Stimulated activated CD8-positive, alpha-beta memory T cell treated with anti-CD3 and anti-CD28 coated beads, Interleukin-4, amount 100 ng/mL, for 48 hours (primary cell): ENCODE measurements at regions not wholly inside any gene's neighbourhood (a gene's known extent, or its start where the extent isn't known, plus 50 kb on each side); places are given as distances from the start of the nearest gene placed in this dataset.
"Not testable (repeated sequence)": the region's sequence is repeated elsewhere in the genome, so short reads cannot be mapped to it uniquely, and the experiment has no call there.

Experiments
- DNase-seq: peaks from one replicate; pipeline ENCODE4 v3.0.0-alpha.2; 2020

DNA sequence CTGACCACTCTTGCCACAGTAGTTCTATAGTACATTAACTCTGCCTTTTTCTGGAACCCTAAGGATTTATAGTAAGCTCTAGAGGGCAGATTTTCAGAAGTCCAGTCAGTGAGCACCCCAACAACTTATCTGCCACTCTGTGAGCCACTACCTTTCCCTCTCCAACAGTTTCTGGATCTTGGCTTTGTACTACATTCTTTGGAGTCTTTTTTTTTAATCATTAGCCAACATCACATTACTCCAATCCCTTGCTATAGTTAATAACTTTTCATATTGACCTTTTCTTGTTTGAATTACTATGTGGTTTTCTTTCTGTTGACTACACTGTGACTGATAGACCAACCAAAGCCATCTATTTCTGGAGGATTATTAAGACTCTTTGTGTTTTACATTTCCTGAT is 1596.7 kb upstream of the PRMT6 start:
- no peak for DNase-seq

DNA sequence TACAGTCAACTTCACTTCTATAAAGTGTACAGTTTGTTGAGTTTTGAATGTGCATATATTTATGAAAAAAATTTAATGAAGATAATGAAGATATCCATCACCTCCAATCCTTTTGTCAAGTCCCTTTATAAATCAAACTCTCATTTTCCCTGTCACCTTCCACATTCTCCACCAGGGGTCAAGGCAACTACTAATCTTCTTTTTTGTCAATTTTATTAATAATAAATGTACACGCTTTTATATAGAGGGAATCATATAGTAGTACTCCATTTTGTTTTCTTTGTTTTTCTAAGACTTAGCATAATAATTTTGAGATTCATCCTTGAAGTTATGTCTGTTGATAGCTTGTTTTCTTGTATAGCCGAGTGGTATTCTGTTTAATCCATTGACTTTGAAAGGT is 1594.2 kb upstream of the PRMT6 start:
- no peak for DNase-seq

DNA sequence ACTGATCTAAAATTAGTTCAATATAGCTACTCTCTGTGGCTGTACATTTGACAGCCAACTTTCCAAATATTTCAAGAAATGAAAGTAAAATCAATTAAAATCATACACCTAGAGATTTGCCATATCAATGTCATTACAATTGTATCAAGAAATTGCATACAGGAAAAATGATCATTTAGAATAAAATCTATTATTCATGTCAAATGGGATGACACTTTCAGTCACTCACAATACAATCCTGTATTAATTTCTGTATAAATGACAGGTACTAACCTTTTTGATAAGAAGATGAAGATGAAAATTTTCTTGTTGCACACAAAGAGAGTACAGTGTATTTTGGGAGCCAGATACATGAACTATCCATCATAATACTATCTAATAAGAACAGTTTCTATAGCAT is 1588.9 kb upstream of the PRMT6 start:
- no peak for DNase-seq

DNA sequence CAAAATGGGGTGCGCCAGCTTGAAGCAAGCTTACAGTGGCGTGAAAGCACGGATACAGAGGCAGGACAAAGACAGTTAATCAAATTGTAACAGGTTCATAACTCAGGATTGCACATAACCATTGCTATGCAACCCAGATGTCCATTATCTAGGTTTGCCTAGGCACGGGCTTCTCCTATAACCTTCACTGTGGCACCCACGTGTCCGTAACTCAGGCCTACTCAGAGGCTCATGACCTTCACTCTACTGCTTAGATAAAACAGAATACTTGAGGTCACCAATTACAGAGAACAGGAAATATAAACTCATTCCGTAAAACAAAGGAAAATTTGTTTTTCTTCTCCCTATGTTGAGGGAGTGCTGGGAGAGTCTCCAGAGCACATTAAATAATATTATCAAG is 1585.9 kb upstream of the PRMT6 start:
- not testable (repeated sequence) for DNase-seq

DNA sequence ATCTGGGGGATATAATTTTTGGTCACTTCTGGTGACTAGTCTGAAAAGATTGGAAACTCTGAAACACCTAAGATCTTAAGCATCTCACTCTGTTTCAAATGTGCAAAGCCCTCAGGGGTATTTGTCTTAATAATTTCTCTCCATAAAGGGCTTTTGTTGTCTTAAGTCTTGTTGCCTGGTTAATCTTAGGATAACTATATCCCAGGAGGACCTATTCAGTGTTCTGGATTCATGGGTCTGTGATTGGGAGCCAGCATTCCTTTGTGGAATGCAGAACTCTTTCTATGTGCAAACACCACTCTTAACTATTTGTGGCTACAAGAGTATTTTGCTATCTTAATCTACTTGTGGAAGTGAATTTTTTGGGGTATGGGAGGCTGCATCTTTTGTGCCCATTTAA is 1573.0 kb upstream of the PRMT6 start:
- DNase-seq: no peak

DNA sequence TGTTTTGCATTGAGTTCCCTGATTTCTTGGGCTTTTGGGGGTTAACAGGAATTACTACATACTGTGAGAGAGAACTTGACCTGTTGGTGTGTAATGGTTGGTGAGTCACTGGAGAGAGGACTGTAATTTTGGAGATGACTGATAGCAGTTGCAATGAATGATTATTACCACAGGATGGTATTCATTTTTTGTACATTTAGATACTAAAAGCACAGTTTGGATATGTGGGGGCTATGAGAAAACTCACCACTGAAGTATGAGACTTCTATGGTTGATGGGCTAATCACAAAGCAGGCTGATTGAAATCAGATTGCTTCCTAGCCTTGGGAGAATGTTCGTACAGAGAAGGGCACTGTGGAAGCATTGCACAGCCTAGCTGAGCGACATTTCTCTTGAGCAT is 1571.3 kb upstream of the PRMT6 start:
- DNase-seq: no peak

DNA sequence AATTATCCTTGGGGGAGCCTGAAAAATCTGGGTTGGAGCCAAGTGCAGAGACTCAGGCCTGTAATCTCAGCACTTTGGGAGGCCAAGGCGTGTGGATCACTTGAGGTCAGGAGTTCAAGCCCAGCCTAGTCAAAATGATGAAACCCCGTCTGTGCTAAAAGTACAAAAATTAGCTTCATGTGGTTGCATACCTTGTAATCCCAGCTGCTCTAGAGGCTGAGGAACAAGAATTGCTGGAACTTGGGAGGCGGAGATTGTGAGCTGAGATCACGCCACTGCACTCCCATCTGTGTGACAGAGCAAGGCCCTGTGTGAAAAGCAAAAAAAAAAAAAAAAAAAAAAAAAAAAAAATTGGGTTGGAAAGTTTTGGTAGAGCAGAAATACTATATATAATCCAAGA is 1563.6 kb upstream of the PRMT6 start:
- DNase-seq: no peak

DNA sequence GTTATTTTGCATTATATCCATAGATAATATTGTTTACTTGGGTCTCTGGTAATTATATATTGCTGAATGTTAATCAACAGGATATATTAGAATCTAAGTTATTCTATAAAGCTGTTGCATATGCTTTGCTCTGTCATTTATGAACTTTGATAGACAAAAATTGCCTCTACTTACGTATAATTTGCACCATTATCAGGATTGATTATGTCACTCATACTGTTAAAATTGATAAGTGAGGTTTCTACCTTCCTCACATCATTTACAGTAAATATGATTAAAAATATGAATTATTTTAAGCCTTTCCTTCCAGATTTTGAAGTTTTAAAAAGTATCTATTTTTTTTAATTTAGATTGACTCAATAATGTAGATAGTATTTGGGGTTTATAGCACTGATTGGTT is 1540.4 kb upstream of the PRMT6 start:
- DNase-seq: no peak

DNA sequence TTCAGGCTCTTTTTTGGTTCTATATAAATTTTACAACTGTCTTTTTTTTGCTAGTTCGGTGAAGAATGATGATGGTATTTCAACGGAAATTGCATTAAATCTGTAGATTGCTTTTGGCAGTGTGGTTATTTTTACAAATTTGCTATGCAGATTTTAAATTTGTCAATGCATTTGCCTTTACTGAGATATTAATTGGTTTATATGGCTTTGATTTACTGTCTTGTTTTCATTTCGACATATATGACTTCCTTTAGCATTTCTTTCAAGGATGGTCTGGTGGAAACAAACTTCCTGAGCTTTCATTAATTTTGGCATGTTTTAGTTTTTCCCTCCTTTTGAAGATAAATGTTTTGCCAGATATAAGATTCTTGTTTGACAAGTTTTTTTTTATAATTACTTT is 1522.5 kb upstream of the PRMT6 start:
- DNase-seq: no peak

DNA sequence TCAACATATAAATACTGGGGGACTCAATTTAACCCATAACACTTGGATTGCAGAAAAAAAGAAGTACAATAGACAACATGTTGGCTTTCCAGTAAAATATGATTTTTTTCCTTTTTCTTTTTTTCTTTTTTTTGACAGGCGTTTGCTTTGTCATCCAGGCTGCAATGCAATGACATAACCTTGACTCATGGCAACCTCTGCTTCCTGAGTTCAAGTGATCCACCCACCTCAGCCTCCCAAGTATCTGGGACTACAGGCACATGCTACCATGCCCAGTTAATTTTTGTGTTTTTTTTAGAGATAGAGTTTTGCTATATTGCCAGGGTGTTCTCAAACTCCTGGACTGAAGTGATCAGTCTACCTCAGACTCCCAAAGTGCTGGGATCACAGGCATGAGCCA is 1512.0 kb upstream of the PRMT6 start:
- DNase-seq: no peak

DNA sequence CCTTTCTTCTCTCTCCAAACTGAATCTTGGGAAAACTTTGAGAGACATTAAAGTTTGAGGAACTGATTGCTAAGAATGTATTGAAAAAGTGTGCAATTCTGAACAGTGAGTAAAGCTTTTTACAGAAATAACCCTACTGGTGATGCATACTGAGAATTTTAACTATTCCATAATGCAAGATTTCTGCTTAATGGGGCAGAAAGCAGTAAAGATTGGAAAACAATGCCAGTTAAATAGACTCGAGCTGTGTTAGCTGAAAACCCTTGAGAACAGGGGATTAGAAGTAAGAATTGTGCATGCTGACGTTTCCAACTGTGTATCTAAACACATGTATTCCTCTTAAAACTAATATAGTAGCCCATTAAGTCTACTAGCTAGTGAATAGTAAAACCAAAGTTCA is 1500.2 kb upstream of the PRMT6 start:
- DNase-seq: no peak

DNA sequence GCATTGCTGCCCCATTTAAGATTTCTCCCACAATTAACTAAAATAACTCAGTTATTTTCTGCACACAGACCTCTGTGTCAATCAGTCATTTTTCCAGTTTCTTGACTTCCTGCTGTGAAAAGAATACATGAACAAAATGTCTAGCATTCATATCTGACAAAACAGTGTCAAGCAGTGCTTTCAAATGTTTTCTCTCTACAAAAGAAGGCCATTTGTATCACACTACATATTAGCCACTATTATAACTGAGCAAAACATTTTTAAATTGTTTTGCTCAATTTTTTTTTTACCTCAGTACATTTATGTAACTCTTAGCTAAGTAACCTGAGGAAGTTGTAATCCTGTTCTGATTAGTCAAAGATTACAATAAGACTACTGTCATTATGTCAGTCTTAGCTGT is 1498.5 kb upstream of the PRMT6 start:
- no peak for DNase-seq

DNA sequence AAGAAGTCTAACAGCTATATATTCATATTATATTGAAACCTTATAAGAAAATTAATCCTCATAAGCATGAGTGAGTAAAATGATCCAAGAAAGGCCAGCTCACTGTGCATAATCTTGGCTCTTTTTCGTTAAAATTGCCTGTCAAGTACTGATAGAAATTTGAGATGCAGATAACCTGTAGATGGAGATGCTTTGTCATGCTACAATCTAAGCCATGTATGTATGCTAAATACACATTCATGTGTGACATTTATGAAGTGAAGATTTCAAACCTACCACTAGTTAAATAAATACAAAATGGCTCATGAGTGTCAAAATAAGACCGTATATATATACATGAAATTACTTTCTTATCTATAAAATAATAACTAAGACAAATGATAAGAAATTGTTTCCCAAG is 1491.5 kb upstream of the PRMT6 start:
- DNase-seq: no peak

DNA sequence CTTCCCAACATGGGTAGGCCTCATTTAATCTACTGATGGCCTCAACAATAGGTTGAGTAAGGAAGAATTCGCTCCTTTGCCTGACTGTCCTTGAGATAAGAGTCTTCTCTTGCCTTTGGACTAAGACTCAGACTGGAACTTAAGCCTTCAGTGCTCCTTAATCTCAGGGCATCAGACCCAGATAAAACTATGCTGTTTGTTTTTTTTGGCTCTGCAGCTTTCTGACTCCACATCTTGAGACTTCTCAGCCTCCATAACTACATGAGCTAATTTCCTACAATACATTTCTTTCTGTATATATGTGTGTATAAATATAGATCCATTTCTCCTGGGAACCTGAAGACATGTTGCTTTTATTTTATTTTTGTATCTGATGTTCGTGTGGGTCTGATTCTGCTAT is 1470.7 kb upstream of the PRMT6 start:
- no peak for DNase-seq

DNA sequence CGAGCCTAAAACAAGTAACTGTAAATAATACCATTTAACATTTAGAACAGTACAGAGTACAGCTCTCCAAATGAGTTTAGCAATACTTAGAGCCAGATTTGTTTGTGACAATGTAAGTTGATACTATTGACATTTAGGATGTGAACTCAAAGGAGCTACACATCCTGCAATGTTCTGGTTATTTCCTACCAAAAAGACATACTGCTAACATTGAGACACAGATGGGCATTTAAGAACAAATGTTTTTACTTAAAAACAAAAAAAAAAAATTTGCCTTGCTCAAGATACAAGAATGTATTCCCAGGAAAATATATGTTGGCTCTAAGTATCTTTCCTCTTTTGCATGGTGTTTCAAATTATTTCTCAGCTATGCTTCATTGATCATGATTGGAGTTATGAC is 1464.8 kb upstream of the PRMT6 start:
- no peak for DNase-seq

DNA sequence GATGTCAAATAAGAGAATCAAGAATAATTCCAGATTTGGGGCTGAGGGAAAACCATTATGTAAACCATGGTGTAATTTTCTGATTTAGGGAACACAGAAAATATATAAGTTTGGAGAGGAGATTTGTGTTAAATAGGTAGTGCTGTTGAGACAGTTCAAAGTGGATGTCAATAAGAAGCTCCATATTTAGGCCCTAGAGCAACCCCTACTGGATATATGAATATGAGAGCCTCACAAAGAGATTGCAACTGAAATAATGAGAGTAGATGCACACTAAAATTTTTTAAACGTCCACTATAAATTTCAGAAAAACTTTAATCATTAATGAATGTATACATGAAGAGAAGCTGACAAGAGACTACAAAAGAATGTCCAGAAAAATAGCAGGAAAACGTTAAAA is 1447.8 kb upstream of the PRMT6 start:
- no peak for DNase-seq

DNA sequence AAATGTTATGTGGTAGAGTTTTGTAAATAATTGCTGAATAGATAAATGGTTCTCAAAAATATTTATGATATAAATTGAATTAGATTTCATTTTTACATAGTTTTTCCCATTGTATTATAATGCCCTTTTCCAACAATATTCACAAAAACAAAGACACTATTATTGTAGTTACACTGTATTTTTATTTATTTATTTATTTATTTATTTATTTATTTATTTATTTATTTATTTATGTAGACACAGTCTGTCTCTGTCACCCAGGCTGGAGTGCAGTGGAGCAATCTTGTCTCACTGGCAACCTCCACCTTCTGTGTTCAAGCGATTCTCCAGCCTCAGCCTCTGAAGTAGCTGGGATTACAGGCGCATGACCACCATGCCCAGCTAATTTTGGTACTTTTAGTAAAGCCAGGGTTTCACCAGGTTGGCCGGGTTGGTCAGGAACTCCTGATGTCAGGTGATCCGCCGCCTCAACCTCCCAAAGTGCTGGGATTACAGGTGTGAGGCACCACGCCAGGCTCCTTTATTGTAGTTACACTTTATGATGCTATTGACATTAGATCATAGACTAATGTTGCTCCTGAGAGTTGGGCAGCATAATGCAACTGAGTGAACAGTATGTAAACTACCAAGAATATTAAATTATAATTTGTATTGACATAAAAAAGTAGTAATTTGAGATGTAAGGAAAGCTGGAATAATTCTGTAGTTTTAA is 1430.0 kb upstream of the PRMT6 start:
- DNase-seq: no peak

DNA sequence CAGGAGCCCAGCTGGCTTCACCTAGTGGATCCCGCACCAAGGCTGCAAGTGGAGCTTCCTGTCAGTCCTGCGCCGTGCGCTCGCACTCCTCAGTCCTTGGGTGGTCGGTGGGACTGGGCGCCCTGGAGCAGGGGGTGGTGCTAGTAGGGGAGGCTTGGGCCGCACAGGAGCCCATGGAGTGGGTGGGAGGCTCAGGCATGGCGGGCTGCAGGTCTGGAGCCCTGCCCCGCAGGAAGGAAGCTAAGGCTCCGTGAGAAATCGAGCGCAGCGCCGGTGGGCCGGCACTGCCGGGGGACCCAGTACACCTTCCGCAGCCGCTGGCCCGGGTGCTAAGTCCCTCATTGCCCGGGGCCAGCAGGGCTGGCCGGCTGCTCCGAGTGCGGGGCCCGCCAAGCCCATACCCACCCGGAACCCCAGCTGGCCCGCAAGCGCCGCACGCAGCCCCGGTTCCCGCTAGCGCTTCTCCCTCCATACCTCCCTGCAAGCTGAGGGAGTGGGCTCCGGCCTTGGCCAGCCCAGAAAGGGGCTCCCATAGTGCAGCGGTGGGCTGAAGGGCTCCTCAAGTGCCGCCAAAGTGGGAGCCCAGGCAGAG is 1425.2 kb upstream of the PRMT6 start:
- not testable (repeated sequence) for DNase-seq

DNA sequence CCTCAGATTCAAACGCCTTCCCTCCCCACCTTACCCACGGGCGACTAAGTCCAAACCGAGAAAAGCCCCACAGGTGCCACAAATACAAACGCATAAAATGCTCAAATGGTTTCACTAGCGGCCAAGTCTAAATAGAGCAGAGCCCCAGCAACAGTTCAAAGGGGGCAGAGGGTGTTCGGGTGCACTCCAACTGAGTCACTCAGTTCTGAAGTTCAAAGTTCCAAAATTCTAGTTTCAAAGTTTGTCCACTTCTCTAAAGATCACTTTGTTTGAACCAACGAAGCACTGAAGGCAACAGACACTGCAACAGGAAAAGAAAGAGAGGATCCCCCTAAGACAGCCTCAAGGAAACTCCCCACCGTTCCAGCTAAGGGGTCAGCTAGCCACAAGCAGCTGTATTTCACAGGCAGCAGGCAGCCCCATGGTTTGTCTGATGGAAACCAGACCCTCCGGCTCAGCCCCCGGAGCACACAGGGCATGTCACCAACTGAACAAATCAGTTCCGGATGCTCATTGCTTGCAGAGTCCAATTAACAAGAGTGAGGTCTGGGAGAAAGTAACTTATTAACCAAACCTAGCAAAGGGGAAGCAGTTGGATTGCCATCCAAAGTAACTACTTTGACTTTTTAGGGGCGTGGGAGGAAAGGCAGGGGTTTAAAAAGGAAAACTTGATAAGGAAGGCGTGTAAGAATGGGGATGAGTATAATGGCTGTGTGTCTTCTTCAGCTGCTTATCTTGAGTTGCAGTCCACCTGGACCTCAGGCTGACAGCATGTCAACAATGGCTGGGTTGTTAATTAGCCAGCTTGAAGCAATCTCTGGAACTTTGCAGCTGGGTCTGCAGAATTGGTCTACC is 1423.9 kb upstream of the PRMT6 start:
- no peak for DNase-seq

DNA sequence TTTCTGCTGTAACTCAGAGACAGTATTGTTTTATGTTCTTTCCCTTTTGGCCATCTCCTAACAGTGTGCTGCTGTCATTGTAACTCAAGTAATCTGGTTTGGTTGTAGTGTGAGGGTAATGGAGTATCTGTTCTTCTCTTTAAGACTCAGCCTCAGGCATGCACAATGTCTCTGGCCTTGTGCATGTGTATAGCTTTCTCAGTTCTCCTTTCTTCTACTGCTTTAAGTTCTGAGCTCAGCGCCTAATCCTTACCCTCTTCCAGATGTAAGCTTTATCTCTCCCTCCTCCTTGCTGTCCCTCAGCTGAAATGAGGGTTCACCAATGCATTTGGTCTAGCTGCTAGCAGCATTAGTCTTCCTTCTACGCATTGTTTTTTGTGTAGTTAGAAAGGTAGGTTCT is 1420.4 kb upstream of the PRMT6 start:
- DNase-seq: no peak

DNA sequence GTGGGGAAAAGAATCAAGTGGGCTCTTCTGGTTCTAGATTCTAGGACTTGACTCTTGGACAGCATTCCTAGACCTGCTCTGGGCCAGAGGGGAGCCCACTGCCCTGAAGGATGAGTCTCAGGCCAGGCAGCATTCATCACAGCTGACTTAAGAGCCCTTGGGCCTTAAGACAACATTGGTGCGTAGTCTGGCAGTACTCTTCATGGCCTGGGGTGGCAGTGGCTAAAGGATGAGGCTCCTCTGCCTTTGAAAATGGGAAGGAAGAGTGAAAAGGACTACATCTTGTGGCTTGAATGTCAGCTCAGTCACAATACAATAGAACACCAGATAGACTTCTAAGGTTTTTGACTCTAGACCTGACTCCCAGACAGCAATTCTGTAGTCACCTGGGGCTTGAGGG is 1415.1 kb upstream of the PRMT6 start:
- no peak for DNase-seq

DNA sequence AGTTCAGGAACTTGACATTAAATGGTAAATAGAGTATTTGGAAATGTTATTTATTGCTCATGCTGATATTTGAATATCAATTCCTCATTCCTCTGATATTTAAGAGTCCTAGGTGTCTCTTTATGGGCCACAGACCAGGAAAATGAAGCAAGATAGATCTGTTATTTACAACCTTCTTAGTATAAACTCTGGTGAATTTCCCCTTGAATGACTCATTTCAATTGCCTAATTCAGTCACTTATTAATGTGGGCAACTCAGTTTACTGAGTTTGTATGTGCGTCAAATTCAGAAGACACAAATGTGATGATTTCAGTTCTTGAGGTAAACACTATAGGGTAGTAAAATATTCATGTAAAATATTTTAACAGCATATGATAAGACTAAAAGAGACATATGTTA is 1404.4 kb upstream of the PRMT6 start:
- DNase-seq: no peak

DNA sequence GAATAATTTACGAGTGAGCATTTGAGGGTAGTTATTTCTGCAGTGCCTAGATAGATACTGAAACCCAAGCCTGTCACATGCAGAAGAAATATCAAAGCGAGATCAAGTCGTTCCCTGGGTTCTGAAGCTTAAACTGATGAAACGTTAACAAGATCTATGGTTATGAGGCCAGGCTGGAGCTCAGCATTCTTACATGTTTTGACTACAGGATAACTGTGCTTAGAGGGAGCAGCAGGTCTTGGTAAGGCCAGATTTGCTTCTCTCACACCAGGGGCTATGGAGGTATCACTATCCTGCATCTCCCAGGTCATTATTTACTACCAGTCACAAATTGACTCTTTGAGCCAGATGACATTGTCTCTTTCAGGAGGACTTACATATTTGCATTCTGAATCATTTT is 1401.4 kb upstream of the PRMT6 start:
- no peak for DNase-seq

DNA sequence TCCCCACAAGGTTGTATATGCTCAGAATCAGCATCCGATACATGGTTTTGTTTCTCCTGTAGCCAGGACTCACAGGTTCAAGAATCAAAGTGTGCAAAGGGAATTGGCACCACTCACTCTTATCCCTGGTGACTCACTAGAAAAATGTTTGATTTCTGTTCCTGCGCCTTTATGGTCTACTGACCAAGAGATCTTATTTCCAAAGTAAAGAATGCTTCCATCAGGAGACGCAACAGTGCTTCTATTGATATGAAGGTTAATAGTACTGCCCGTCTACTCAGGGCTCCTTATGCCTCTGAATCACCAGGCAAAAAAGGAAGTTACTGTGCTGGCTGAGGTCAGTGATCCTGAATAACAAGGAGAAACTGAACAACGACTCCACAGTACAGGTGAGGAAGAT is 1392.0 kb upstream of the PRMT6 start:
- DNase-seq: no peak
